Adrenal gland (tissue), 5 donors: ENCODE measurements at regions not wholly inside any gene's neighbourhood (a gene's known extent, or its start where the extent isn't known, plus 50 kb on each side); places are given as distances from the start of the nearest gene placed in this dataset.
"Not testable (repeated sequence)": the region's sequence is repeated elsewhere in the genome, so short reads cannot be mapped to it uniquely, and the experiment has no call there.

Experiments used
- POLR2A ChIP-seq, 2 donors: fragments of 450-650 bp; IDR thresholded peaks; one replicate each; pipeline ENCODE4 v1.6.1; 2017; ENCODE audit warnings: antibody characterized with exemption in 2 of 2, mild to moderate bottlenecking in 2 of 2, moderate library complexity in 1 of 2
- TF ChIP-seq, protein P1 (sequence below), 6 experiments: fragments of 450-650 bp in 4 of 6; fragments of 200-600 bp in 2 of 6; sonication (generic) in 1 of 6; IDR thresholded peaks; 1 replicate in 5 of 6; 2 replicates in 1 of 6; pipeline versions ENCODE4 v1.5.1 to v1.8.0; 2016 to 2021; ENCODE audit warnings: antibody characterized with exemption in 6 of 6, mild to moderate bottlenecking in 2 of 6, moderate library complexity in 1 of 6
- donor health status: DM: no; HTN: no; CAD: no.

DNA sequence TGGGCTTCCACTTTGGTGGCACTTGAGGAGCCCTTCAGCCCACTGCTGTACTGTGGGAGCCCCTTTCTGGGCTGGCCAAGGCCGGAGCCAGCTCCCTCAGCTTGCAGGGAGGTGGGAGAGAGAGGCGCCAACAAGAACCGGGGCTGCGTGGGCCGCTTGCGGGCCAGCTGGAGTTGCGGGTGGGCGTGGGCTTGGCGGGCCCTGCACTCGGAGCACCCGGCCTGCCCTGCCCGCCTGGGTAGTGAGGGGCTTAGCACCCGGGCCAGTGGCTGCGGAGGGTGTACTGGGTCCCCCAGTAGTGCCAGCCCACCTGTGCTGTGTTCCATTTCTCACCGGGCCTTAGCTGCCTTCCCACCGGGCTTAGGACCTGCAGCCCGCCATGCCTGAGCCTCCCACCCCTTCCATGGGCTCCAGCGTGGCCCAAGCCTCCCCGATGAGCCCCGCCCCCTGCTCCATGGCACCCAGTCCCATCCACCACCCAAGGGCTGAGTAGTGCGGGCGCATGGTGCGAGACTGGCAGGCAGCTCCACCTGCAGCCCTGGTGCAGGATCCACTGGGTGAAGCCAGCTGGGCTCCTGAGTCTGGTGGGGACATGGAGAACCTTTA, 437.9 kb upstream of the API5 start:
- TF ChIP-seq POLR2A (IDR thresholded peaks at IDR 0.05): not testable (repeated sequence)
- TF ChIP-seq, protein P1, sequence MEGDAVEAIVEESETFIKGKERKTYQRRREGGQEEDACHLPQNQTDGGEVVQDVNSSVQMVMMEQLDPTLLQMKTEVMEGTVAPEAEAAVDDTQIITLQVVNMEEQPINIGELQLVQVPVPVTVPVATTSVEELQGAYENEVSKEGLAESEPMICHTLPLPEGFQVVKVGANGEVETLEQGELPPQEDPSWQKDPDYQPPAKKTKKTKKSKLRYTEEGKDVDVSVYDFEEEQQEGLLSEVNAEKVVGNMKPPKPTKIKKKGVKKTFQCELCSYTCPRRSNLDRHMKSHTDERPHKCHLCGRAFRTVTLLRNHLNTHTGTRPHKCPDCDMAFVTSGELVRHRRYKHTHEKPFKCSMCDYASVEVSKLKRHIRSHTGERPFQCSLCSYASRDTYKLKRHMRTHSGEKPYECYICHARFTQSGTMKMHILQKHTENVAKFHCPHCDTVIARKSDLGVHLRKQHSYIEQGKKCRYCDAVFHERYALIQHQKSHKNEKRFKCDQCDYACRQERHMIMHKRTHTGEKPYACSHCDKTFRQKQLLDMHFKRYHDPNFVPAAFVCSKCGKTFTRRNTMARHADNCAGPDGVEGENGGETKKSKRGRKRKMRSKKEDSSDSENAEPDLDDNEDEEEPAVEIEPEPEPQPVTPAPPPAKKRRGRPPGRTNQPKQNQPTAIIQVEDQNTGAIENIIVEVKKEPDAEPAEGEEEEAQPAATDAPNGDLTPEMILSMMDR (IDR thresholded peaks at IDR 0.05): not testable (repeated sequence)
